Mucosa of descending colon (tissue), 3 donors: ENCODE measurements at regions not wholly inside any gene's neighbourhood (a gene's known extent, or its start where the extent isn't known, plus 50 kb on each side); places are given as distances from the start of the nearest gene placed in this dataset.

Experiments
- ATAC-seq: fragments of 200-7000 bp; cut with Tn5 transposase; one replicate; pipeline ENCODE4 v1.9.1; 2020; ENCODE audit warnings: mild to moderate bottlenecking, moderate library complexity
- DNase-seq, 3 donors: peaks; one replicate each; pipeline ENCODE4 v3.0.0-alpha.2; 2020
- H3K36me3 ChIP-seq: fragments of 200-600 bp; one replicate; pipeline ENCODE4 v1.8.0; 2021; ENCODE audit warnings: low read depth, mild to moderate bottlenecking
- H3K4me1 ChIP-seq: fragments of 200-600 bp; one replicate; pipeline ENCODE4 v1.8.0; 2021; ENCODE audit warnings: low read depth, mild to moderate bottlenecking
- H3K4me3 ChIP-seq: fragments of 200-600 bp; one replicate; pipeline ENCODE4 v1.8.0; 2021; ENCODE audit warnings: mild to moderate bottlenecking
- H3K9me3 ChIP-seq: fragments of 200-600 bp; one replicate; pipeline ENCODE4 v1.8.0; 2021; ENCODE audit warnings: mild to moderate bottlenecking
- CTCF ChIP-seq: fragments of 200-600 bp; IDR thresholded peaks from one replicate; pipeline ENCODE4 v1.8.0; 2022; ENCODE audit warnings: antibody characterized with exemption, mild to moderate bottlenecking
- intact Hi-C, 2 donors: fragments of 100-400 bp; cut with DNase I in 1 of 2; cut with micrococcal nuclease in 1 of 2; formaldehyde crosslinking; loops; one replicate each; pipeline versions ENCODE4 v1.11.0 to v1.11.1; 2022; cut with DNase I, micrococcal nuclease
- donor health status: DM: no; HTN: no; CAD: no; lungs with moderate emphysema.
- donor health status: DM: no; HTN: no; CAD: no.
- donor health status: DM: no; HTN: yes; CAD: no.

DNA sequence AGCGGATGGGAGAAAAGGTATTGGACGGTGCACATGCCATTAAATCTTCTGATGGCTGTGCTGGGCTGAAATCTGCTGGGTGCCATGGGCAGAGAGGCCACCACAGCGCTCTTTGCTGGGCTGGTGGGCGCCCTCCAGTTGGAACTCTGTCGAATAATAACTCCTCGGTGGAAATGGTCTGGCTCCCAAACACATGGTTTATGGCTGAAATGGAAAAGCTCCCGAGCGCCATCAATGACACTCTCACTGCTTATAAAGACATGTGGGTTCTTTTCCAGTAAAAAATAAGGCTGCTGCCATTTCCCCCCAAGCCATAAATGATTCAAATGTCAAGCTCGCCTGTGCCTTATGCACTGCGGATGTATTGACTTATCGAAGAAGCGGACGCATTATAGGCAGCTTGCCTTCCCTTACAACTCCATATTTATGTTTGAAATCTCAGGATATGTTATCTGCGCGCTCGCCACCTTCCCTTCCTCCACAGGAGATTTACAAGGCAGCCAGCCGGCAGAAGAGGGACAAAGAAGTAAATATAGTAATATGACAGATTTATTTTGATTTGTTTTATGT is 239.0 kb upstream of the MKI67 start:
- no peak overlapping the region for H3K4me3 ChIP-seq
- no peak for DNase-seq
- no peaks in the 10 kb centered on the region for H3K9me3 ChIP-seq
- TF ChIP-seq CTCF = no peak
- H3K36me3 ChIP-seq = no peaks in the 10 kb centered on the region
- ATAC-seq = no peak
- no peaks in the 10 kb centered on the region for H3K4me1 ChIP-seq
- intact Hi-C loops = no loop called here

GRCh38 chr10:128367807-128368206 is 241.6 kb upstream of the MKI67 start:
- TF ChIP-seq CTCF = no peak
- no peaks in the 10 kb centered on the region for H3K4me1 ChIP-seq
- ATAC-seq = no peak
- no peak overlapping the region for H3K4me3 ChIP-seq
- H3K36me3 ChIP-seq = no peaks in the 10 kb centered on the region
- DNase-seq = no peak
- intact Hi-C loops = no loop called here
- H3K9me3 ChIP-seq = no peaks in the 10 kb centered on the region

- ATAC-seq = no peak
- H3K4me3 ChIP-seq = no peak overlapping the region
- no peaks in the 10 kb centered on the region for H3K4me1 ChIP-seq
- intact Hi-C loops = no loop called here
- DNase-seq = no peak
- TF ChIP-seq CTCF = no peak
- no peaks in the 10 kb centered on the region for H3K9me3 ChIP-seq
- H3K36me3 ChIP-seq = no peaks in the 10 kb centered on the region
Observed at GRCh38 chr10:128369101-128369650, 243.0 kb upstream of the MKI67 start.

- intact Hi-C loops = no loop called here
- DNase-seq = no peak
Observed at GRCh38 chr10:128373071-128373749, 247.0 kb upstream of the MKI67 start.

GRCh38 chr10:128373831-128374230 is 247.6 kb upstream of the MKI67 start:
- no peak for ATAC-seq

More at GRCh38 chr10:128373071-128373749, 247.0 kb upstream of the MKI67 start:
- Histone ChIP-seq H3K9me3 (no peaks in the 10 kb centered on the region), H3K4me1 (no peaks in the 10 kb centered on the region), H3K4me3 (no peak overlapping the region), H3K36me3 (no peaks in the 10 kb centered on the region)
- no peak for ATAC-seq
- no peak for TF ChIP-seq CTCF

More at GRCh38 chr10:128373831-128374230, 247.6 kb upstream of the MKI67 start:
- no peak for DNase-seq
- no peak for TF ChIP-seq CTCF
- no peaks in the 10 kb centered on the region for H3K36me3 ChIP-seq
- H3K4me1 ChIP-seq = no peaks in the 10 kb centered on the region
- intact Hi-C loops = no loop called here
- no peaks in the 10 kb centered on the region for H3K9me3 ChIP-seq
- H3K4me3 ChIP-seq = no peak overlapping the region
